Activated effector memory CD4-positive, alpha-beta T cell treated with anti-CD3 and anti-CD28 coated beads, Interleukin-2, amount 50 U/mL, for 16 hours (primary cell): ENCODE measurements at regions not wholly inside any gene's neighbourhood (a gene's known extent, or its start where the extent isn't known, plus 50 kb on each side); places are given as distances from the start of the nearest gene placed in this dataset.

ENCODE experiments used
- DNase-seq: peaks from one replicate; pipeline ENCODE4 v3.0.0-alpha.2; 2020

GRCh38 chr10:69716711-69717560 lies 84.8 kb upstream of the COL13A1 start:
- DNase-seq = peak; percentile 83

GRCh38 chr10:69718951-69719350 lies 82.8 kb upstream of the COL13A1 start:
- no peak for DNase-seq

- DNase-seq = no peak
Observed at GRCh38 chr10:69721690-69722310, 79.9 kb upstream of the COL13A1 start.

- no peak for DNase-seq
Observed at GRCh38 chr10:69723653-69724052, 78.1 kb upstream of the COL13A1 start.

- no peak for DNase-seq
Observed at GRCh38 chr10:69726850-69727249, 74.9 kb upstream of the COL13A1 start.

GRCh38 chr10:69728335-69728870 lies 73.3 kb upstream of the COL13A1 start:
- no peak for DNase-seq

GRCh38 chr10:69729326-69730048 lies 72.2 kb upstream of the COL13A1 start:
- DNase-seq = peak; percentile 49

- DNase-seq = peak; percentile 50
Observed at GRCh38 chr10:69730251-69731156, 71.2 kb upstream of the COL13A1 start.

- peak; percentile 24 for DNase-seq
Observed at GRCh38 chr10:69731184-69731583, 70.5 kb upstream of the COL13A1 start.

GRCh38 chr10:69731698-69732097 lies 70.0 kb upstream of the COL13A1 start:
- peak; percentile 48 for DNase-seq

- DNase-seq = no peak
Observed at GRCh38 chr10:69732147-69732825, 69.4 kb upstream of the COL13A1 start.

- DNase-seq = no peak
Observed at GRCh38 chr10:69732826-69733150, 68.9 kb upstream of the COL13A1 start.

GRCh38 chr10:69733791-69734261 lies 67.9 kb upstream of the COL13A1 start:
- DNase-seq = no peak

GRCh38 chr10:69734416-69734796 lies 67.3 kb upstream of the COL13A1 start:
- no peak for DNase-seq

GRCh38 chr10:69734797-69735468 lies 66.8 kb upstream of the COL13A1 start:
- DNase-seq = no peak

- DNase-seq = peak; percentile 53
Observed at GRCh38 chr10:69736886-69737641, 64.6 kb upstream of the COL13A1 start.

- peak; percentile 37 for DNase-seq
Observed at GRCh38 chr10:69738071-69738470, 63.6 kb upstream of the COL13A1 start.

GRCh38 chr10:69738858-69739435 lies 62.8 kb upstream of the COL13A1 start:
- DNase-seq = no peak

GRCh38 chr10:69739634-69740033 lies 62.1 kb upstream of the COL13A1 start:
- DNase-seq = peak; percentile 25

GRCh38 chr10:69740126-69740525 lies 61.6 kb upstream of the COL13A1 start:
- peak; percentile 44 for DNase-seq
